CD4-positive, alpha-beta T cell treated with Interleukin-2 at 100 ng/mL for 4 hours (primary cell): ENCODE measurements at regions not wholly inside any gene's neighbourhood (a gene's known extent, or its start where the extent isn't known, plus 50 kb on each side); places are given as distances from the start of the nearest gene placed in this dataset.

Experiments
- DNase-seq: peaks from one replicate; pipeline ENCODE4 v3.0.0-alpha.2; 2020; ENCODE audit warnings: low spot score

DNA sequence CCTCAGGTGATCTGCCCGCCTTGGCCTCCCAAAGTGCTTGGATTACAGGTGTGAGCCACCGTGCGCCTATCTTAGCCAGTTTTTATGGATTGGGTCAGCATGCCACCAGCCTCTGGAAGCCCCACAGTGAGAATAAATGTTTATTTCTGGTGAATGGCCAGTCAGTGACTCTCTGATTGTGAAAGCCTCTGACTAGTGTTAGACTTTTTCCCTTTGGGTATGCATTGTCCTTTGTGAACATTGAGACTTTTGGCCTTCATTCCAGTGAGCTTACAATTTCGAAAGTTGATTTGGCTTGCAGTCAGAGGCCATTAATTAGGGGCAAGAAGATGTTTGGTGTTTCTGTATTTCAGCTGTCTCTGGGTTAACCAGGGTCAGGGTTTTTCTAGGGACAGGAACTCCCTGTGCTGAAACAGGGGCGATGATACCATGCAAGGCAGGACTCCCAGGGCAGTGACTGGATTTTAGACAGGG lies 274.5 kb upstream of the C2CD4B start:
- no peak for DNase-seq

DNA sequence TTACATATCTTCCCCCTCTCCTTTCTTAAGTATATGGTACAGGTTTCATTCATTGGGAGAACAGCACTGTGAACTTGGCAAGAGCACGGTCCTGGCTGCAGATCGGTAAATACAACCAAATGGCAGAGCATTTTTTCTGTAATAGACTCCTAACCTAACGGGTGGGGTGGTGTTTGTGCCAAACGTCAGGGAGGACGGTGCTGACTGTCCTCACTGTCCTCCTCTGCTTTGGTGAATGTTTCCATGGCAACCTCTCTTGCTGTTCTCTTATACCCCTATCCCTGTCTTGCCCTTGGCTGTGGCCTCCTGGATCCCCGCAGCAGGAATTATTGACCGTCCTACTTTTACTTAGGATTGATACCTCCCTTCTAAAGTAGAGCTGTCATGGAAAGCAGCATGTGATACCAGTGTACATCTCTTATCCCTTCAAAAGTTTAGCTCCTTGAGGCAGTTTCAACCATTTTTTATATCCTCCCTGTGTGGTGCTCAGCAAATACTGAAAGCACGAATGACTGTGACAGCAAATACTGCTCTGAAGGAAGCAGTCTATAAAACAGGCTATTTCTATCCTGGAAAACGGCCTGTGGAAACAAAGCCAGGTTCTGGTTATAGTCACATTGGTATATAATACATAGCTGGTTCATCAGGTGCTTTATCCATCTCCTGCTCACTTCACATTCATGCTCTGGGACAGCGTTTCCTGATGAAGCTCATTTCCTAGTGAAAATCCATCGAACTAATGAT lies 275.4 kb upstream of the C2CD4B start:
- DNase-seq, result no peak

- DNase-seq, result no peak
Measured at GRCh38 chr15:62444104-62445022, 279.3 kb upstream of the C2CD4B start.

GRCh38 chr15:62445244-62445643 lies 280.2 kb upstream of the C2CD4B start:
- DNase-seq, result no peak

DNA sequence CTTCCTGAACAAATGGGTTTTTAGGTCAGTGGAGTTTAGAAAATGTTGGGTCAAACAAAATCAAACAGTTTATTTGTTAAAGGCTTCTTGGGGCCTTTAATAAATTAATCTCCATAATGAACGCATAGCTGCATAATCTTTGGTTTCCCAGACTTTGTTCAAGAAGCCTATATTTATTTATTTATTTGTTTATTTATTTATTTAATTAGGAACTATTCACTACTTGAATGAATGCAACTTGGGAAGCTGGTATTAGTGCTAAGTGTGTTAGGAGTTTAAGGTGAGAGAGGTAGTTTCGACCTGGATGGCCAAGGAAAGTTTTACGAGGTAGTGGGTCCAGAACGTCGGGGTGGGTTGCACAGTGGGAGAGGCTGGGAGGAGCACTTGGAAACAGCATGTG lies 281.9 kb upstream of the C2CD4B start:
- no peak for DNase-seq

- no peak for DNase-seq
Measured at GRCh38 chr15:62447742-62448141, 282.7 kb upstream of the C2CD4B start.

- no peak for DNase-seq
Measured at GRCh38 chr15:62449638-62450037, 284.6 kb upstream of the C2CD4B start.

GRCh38 chr15:62450061-62450460 lies 285.0 kb upstream of the C2CD4B start:
- DNase-seq, result no peak

DNA sequence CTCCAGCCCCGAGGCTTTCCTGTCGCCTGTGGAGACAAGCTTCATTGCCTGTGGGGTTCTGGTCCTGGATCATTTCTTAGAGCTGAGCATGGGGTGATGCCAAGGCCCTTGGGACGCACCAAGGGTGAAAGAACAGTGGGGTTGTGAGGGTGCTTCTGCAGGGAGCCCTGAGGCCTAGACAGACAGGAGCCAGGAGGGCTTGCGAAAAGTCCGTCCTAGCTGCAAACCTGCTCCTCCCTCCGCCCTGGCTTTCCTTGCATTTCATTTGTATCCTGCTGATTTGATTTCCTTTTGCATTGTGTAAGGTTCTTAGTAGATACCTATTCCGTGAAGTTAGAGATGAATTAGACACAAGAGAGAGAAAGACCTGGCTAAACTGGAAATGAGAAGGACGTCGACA lies 286.9 kb upstream of the C2CD4B start:
- no peak for DNase-seq

DNA sequence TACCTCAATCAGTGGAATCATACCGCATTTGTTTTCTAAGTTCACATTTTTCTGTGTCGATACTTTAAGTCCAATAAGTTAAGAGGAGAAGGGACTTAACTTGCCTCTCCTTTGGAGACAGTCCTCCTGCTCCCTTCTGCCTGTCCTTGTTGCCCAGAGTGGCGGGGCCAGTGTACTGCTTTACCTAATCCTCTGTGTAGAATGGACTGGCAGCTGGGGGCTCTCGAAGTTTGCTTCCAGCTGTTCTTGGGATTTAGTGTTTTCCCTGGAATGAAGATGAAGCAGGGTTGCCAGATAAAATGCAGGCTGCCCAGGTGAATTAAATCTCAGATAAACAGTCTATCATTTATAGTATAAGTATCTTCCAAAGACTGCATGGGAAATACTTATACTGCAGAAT lies 287.6 kb upstream of the C2CD4B start:
- DNase-seq, result no peak

- no peak for DNase-seq
Measured at GRCh38 chr15:62453375-62453774, 288.3 kb upstream of the C2CD4B start.

- no peak for DNase-seq
Measured at GRCh38 chr15:62453981-62454380, 288.9 kb upstream of the C2CD4B start.

GRCh38 chr15:62454567-62455172 lies 289.6 kb upstream of the C2CD4B start:
- DNase-seq, result no peak

GRCh38 chr15:62455441-62455921 lies 290.4 kb upstream of the C2CD4B start:
- DNase-seq, result no peak

GRCh38 chr15:62456011-62456920 lies 291.2 kb upstream of the C2CD4B start:
- DNase-seq, result no peak

DNA sequence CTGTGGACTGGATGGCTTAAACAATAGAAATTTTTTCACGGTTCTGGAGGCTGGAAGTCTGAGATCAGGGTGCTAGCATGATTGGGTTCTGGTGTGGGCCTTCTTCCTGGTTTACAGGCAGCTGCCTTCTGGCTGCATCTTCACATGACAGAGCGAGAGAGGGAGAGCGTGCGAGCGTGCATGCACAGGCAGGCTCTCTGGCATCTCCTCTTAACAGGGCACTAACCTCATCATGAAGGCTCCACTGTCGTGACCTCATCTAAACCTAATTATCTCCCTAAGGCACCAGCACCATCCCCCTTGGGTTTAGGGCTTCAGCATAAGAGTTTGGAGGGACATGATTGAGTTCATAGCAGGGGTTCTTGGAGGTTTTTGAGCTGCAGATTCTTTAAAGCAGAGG lies 292.0 kb upstream of the C2CD4B start:
- no peak for DNase-seq

DNA sequence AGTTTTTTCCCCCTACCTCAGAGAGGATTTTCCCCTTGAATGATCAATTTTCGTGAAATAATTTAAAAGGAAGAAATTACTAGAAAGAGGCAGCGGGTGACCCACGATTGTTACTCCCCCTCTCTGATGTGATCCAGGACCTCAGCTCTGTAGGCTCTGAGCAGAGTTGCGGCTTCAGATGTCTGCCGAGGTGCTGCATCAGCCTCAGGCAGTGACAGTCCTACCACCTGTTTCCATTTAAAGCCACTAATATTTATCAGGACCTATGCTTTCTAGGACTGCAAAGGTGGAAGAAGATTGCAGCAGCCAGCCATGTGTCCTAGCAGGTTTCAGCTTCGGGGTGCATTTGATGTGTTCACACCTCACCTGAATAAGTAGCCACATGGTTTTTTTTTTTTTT lies 294.8 kb upstream of the C2CD4B start:
- no peak for DNase-seq

GRCh38 chr15:62462268-62462667 lies 297.2 kb upstream of the C2CD4B start:
- DNase-seq, result no peak

DNA sequence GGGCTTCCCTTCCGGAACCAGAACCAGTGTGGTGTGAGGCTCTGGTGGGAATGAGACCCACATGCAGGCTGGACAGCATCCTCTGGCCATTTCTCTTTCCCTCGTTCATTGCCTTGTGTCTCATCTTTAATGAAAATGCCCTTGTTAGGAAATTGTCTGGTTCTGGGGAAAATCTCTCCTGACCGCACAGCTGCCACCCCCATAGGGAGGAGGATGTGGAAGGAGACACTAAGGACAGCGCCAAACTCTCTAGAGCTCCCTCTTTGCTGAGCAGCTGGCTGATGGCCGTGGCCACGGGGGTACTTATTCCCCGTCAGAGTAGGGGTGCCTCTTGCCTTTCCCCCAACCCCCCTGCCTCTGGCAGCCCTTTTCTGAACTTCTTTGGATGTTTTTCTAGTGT lies 297.6 kb upstream of the C2CD4B start:
- DNase-seq, result no peak

- no peak for DNase-seq
Measured at GRCh38 chr15:62464705-62465104, 299.6 kb upstream of the C2CD4B start.

- no peak for DNase-seq
Measured at GRCh38 chr15:62465173-62465572, 300.1 kb upstream of the C2CD4B start.

- no peak for DNase-seq
Measured at GRCh38 chr15:62469478-62469873, 304.4 kb upstream of the C2CD4B start.
